SIG-M5 (cell line): ENCODE measurements at regions not wholly inside any gene's neighbourhood (a gene's known extent, or its start where the extent isn't known, plus 50 kb on each side); places are given as distances from the start of the nearest gene placed in this dataset.

Source experiments
- DNase-seq: peaks from one replicate; lab custom pipeline; 2025; lab: John Stamatoyannopoulos, UW

DNA sequence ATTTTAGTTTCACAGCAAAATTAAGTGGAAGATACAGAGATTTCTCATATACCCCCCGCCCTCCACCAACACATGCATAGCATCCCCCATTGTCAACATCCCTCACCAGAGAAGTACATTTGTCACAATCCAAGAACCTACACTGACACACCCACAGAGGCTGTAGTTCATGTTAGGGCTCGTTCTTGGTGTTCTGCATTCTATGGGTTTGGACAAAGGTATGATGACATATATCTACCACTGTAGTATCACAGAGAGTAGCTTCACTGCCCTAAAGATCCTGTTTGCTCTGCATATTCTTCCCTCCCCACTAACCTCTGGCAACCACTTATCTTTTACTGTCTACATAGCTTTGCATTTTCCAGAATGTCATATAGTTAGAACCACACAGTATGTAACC is 444.6 kb upstream of the DCN start:
- no peak for DNase-seq

DNA sequence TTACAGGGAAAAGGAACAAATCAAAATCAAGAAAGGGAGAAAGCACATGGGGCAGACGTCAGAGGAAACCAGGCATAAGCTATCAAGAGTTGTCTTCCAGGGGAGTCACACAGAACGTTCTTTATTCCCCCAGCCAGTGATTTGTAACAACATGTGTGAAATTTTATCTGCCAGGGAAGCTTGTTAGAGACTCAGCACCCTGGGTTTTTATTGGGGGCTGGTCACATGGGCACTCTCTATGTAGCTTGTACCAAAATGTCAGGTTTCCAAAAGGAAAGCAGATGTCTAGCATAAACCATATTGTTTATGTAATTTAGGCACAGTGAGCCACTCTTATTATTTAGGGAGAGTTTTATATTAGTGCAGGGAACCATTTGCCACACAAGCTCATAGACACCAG is 440.4 kb upstream of the DCN start:
- DNase-seq: no peak

DNA sequence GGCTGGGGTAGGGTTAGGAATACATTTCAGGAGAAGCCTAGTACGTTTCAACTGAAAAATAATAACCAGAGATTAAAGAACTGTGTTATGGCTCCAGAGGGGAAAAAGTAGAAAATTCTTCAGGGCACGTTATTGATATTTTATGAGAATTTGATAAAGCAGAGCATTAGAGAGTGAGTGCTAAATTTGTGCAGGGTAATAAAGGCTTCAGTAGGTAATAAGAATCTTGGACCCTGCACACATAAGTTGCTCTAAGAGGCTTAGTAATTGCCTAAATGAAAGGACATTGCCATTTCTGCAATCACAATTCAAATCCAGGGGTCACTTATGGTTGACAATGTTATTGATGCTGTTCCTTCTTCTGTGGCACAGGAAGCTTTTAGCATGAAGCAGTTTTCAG is 439.4 kb upstream of the DCN start:
- DNase-seq: no peak

DNA sequence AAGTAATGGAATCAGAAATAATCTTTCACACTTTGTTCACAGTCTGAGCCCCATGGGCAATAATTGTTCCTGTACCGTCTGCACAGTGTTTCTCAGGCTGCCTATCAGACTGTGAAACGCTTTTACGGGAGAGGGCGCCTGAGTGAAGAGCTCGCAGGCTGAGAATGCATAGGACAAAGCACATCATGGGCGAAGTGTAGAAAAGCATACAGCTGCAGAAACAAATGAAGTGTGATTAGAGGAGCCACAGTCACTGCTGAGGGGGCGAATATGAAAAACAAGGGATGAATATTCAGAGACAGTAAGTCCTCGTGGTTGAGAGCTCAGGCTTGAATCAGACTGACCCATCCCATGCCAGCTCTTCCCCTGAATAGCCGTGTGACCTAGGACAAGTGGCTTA is 438.4 kb upstream of the DCN start:
- no peak for DNase-seq

DNA sequence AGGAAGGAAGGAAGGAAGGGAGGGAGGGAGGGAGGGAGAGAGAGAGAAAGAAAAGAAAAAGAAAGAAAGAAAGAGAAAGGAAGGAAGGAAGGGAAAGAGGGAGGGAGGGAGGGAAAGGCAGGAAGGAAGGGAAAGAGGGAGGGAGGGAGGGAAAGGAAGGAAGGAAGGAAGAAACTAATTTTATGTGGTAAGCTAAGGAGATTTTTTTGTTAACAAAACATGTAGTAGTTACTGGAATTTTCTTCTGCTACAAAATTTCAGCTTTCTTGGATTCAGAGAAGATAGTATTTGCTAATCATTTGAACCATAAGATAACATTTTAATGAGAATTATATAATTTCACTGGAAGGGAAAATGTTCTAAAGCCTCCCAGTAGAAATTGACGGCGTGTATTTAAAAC is 437.8 kb upstream of the DCN start:
- DNase-seq: no peak

DNA sequence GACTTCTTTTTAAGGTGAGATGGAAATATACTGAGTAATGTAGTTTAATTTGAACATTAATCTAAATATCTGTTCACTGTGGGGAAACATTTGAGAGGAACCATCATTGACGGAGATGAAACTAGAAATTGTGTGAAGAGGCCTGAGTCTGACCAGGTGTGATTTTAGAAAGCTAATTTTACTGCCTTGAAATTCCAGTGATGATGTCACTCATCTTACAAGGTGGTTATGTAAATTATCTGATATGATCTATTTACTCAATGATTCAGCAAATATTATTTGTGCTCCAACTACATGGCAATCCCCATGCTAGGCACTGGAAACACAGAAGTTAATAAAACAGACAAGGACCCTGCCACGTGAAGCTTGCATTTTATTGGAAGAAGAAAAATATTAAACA is 435.7 kb upstream of the DCN start:
- no peak for DNase-seq

DNA sequence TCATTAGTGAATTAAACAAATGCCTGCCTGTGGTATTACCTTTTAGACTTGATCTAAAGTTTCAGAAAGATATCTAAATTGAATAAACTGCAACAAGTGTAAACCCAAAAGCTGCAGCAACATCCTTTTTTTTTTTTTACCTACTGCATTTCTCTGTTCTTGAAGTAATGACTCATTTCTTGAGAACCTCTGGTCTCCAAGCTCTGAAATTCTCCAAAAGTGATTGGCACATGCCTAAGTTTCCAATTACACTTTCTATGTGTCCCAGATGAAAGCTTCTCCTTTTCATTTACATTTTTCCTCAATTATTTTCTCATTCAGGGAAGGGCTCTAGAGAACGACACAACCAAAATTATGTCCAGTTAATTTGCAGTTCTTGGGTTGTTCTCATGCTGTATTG is 435.2 kb upstream of the DCN start:
- DNase-seq: no peak

DNA sequence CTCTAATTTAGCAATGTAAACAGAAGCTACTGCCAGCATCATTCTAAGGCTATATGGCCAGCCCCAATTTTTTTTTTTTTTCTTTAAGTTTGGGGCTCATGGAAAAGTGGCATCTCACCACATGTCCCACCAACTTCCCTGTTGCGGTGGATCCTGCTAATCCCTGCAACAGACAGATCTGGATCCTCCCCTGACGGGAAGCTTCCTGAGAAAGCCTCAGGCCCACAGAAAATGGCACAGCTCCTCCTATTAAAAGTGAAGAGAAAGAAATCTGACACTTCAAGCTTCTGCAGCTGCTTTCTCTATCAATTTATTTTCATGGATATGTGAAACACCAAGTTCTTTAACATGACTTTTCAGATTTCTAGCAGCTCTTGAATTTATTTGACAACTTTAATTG is 433.8 kb upstream of the DCN start:
- DNase-seq: no peak

DNA sequence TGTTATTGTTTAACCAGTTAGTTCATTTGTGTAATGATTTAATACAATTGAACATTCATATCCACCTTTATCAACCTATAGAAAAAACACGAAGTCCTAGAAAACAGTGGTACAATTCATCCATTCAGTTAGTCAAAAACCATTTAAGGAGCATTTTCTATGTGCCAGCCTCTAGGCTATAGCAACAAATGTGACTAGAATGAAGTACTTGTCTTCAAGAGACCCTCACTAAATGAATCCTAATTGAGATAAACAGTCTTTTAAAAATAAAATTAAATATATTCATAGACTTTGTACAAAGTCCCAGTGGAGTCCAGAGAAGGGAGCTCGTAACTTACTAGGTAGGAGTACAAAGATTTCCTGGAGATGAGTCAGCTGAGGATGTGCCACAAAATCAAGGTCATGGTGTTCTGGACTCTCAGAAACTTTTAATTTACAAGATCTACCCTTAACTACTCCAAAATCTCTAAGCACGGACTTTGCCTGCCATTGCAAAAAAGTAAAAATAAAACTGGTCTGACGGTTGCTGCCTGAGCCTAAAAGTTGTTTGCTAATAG is 430.7 kb upstream of the DCN start:
- DNase-seq: no peak

DNA sequence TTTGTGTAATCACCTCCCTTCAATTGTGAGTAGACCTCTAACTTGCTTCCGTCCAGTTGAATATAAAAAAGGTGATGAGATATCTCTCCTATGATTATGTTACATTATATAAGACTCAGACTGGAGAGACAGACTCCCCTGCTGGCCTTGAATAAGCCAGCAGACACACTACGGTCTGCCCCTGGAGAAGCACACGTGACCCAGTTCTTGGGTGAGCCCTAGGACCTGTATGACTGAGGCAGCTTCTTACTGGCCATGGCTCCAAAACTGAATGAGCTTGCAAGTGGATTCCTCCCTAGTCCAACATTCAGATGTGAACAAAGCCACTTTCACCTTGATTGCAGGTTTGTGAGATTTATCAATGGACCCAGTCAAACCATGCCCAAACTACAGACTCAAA is 427.9 kb upstream of the DCN start:
- no peak for DNase-seq

DNA sequence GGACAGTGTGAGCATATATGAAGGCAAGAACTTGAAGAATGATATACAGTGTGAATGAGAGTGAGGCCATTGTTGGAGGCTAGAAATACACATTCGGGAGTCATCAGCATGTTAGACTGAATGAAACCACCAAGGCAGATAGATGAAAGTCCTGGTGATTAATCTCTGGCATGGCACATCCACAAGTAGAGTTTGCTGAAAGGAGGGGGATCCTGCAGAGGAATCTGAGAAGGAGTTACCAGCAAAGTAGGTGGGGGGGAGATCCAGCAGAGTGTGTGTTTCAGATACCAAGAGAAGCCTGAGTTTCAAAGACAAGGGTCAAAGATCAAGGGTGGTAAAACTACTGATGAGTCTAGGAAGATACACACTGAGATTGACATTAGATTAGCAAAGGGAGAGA is 426.7 kb upstream of the DCN start:
- DNase-seq: no peak

DNA sequence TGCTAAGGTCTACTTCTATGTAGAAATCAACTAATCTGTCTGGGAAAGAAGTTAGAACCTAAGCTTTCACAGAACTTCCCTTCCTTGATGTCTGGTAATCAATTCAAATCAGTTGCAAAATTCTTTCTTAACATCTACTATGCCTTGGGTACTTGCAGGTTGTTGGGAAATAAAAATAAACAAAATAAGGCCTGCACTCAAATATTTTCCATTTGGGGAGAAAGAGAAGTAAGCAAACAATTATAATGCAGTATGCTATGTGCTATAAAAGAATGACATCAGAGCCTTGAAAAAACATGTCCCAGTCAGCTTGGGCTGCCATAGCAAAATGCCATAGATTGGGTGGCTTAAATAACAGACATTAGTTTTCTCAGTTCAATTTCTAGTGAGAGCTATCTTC is 425.9 kb upstream of the DCN start:
- no peak for DNase-seq

DNA sequence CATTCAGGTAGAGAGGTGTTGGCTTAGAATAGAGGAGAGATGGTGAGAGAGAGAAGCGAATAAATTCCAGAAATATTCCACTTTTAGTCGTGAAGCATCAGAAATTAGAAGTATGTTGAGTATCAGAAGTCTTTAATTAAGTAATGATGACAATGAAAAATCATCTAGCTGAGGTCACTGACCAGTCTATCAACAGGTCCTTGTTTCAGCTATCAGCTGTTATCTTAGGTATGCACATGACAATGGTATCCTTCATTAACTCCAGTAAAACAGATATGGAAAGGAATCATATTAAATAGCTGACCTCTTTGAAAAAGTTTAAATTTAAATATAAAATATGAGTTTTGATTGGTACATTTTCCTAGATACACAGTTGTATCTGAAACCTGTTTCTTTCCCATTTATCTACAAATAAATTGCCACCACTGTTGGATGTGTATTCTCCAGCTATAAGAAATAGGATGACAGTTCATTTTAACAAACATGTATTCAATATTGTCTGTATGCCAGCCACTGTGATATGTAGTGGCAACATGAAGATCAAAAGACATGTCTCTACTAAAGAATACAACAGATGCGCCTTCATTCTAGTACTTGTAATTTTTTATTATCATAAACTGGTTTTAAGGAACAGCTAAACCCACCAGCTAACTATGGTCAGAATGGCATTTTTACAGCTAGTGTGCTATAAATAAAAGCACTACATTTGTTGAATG is 424.2 kb upstream of the DCN start:
- DNase-seq: no peak

DNA sequence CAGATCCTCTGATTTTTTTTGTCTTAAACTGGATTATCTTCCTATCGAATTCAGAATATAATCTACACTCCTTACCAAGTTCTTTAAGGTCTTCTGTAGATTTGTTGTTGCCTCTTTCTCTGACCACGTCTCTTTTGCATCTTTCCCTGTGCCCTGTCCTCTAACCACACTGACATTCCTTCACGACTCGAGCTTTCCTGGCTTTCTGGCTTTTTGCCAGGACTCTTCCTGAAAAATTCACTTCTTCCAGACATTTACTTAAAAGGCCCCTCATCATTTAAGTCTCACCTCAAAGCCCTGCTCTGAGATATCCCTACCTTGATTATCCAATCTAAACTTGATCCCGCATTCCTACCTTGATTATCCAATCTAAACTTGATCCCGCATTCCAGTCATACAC is 422.3 kb upstream of the DCN start:
- DNase-seq: no peak

DNA sequence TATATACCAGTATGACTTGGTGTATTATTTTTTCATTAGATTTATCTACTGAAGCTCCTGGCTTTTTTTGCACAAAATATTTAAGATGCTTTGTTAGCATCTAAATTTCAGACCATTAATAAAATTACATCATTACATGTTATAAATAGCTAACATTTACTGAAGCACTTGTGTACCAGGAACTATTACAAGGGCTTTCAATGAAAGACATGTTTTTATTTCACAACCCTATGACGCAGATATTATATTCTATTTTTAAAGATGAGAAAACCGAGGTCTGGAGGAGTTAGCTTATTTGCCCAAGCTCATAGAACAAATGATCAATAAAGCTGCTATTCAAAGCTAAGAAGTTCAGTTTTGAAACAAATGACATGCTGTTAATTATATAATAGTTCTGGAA is 420.4 kb upstream of the DCN start:
- no peak for DNase-seq

DNA sequence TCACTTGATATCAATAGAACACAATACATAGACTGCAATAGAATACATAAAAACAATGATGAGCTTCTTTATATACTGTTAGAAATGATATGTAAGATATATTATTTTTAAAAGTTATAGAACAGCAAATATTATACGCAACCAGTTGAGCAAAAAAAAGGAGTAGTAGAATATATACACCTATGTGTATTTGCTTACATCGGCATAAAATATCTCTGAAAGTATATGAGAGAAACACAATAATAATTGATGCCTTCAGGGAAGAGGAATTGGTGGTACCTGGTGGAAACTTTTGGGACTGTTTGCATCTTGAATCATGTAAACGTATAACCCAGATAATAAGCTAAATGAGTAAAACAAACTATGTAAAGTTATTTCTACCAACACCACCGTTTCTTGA is 418.4 kb upstream of the DCN start:
- no peak for DNase-seq

DNA sequence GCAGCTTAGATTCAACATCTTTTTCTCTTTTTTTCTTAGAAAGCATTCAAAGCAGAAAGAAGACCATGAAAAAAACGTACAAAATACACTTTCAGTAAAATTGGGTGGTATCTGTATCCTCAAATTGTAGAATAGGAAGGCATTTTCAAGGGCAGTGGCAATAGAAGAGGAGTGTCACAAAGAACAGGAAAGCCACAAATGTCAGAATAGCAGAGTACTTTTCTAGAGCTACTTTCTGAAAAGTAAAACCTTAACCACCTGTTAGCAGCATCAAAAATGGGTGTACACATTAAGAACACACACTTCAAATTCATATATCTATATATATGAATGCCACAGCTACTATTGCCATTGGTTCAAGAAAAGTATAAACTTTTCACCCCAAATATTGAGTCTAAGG is 412.1 kb upstream of the DCN start:
- DNase-seq: no peak

DNA sequence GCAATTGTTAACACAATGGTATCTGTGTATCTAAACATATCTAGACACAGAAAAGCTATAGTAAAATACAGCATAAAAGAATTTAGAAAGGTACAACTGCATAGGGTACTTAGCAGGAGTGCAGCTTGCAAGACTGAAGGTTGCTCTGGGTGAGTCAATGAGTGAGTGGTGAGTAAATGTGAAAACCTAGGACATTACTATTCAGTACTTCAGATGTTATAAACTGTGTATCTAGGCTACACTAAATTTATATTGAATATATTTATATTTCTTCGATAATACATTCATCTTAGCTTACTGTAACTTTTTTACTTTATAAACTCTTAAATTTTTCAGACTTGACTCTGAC is 409.0 kb upstream of the DCN start:
- no peak for DNase-seq

DNA sequence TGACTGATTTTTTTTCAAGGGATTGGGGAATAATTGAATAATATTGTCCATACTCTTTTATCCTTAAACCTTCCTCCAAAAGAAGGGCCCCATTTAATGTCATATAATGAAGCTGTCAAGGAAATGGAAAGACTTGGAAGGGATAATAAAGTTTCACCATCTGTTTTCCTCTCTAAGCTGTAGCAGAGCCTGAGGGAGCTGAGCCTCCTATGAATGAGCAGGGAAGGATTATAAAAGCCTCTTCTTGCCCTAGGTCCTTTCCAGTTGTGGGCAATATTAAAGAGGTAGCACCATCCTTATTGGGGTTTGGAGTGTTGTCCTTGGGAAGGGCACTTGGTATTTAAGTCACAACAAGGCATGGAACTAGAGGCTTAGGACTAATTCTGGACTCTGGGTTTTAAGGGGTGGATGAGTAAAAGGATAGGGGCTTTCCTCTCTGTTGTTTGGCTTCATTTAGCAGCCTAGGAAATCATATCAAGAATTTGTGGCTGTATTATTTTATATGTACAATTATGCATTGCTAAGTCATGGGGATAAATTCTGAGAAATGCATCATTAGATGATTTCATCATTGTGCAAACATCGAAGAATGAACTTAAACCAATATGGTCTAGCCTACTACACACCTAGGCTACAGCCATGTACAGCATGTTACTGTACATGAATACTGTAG is 408.5 kb upstream of the DCN start:
- DNase-seq: no peak

DNA sequence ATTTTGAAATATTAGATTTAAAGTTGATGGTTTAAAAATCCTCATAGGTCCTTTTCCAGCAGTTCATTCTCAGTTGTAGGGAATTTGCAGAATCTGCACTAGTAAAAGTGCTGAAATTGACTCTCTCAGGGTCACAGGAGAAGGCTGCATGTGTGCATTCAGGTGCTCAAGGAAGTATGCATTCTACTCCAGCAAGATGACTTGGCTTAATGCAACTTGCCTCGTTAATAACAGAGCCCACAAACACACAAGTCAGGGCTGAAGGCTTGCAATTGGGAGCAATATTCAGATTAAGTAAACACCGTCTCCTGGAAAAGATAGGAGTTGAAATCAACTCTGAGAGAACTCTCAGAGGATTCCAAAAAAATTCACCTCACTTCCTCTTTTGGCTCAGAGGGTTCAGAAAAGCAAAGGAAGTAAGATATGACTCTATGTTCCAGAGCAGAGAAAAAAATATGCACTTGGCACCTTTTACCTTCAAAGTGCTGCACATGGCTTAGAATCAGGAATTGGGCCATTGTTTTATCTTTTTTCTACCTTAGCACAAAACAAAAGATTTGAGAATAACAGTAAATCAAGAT is 406.3 kb upstream of the DCN start:
- no peak for DNase-seq

DNA sequence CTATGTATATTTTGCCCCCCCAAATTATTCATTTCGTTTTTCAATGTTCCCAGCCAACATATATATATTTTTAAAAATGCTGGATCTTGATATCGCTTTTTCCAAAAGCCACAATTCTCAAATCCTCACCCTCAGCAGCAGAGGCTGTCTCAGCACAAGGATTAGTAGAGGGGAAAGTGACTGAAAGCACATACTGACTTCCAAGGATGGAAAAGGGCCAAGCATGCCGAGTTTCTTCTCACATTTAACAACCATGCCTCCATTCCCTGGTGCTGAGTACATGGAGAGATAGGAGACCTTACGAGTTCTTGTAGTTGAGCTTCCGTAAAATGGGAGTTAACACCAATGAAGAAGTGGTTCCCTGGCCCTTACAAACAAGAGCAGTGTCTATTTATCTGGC is 403.4 kb upstream of the DCN start:
- DNase-seq: no peak

DNA sequence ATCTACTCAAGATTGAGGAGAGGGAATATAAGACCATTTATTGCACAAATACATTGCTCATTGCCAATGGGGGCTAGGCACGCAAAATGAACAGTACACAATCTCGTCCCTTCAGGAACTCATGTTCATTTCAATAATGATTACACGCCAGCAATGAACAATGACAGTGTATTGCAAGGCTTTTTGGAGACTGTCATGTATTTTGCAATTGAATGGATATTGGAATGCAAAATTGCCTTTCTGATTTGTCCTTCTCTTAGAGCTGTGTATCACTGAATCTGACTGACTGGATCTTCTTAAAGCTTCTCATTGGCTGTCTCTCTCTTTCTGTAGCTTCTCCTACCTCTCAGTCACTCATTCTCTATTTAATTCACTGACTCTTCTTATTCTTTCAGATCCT is 400.2 kb upstream of the DCN start:
- no peak for DNase-seq

DNA sequence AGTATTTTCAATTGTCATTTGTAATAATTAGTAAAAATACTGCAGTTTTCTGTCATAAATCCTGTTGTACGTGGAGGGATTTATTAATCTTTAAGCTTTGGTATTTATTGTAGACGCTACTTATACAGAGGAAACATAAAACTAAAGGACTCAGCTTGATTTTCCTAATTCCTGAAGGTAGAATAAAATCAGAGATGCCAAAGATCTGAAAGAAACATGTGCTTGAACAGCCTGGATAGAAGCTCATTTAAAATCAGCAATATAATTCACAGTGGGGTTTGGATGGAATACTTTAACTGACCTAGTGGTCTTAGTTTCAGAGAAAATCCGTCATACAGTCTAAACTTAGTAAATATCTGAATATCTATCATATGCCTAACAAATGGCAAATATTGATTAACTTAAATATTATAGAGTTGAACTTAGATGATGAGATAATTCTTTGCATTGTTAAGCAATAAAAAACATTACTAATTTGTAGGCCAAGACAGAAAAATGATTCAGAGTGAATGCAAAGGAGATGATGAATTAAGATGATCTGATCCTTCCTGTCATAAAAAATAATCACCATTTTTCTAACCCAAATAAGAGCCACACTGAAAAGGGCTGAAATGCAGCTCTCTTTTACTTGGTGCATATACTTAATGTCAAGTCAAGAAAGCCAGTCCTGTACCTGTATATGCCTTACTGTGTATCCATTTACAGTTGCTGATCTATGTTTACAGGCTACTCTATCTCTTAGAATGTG is 397.1 kb upstream of the DCN start:
- DNase-seq: no peak
